GM23248 (cell line): ENCODE measurements at regions not wholly inside any gene's neighbourhood (a gene's known extent, or its start where the extent isn't known, plus 50 kb on each side); places are given as distances from the start of the nearest gene placed in this dataset.
A peak's percentile ranks its signal among the peaks of the same experiment; 100 is the strongest.

ENCODE experiments used
- DNase-seq: peaks from one replicate; pipeline ENCODE4 v3.0.0-alpha.2; 2015
- H2AFZ ChIP-seq: fragments of 200-600 bp; sonication (generic); 2 replicates; pipeline ENCODE4 v1.6.1; 2016; ENCODE audit warnings: antibody characterized with exemption
- H3F3A ChIP-seq: fragments of 200-600 bp; sonication (generic); 2 replicates; pipeline ENCODE4 v1.6.1; 2016; ENCODE audit warnings: mild to moderate bottlenecking, antibody characterized with exemption, mixed run types; ENCODE audit not compliant: insufficient read depth
- H3K27ac ChIP-seq: fragments of 200-600 bp; sonication (generic); 2 replicates; pipeline ENCODE4 v1.5.1; 2016; ENCODE audit warnings: mild to moderate bottlenecking
- H3K27me3 ChIP-seq: fragments of 200-600 bp; sonication (generic); replicated peaks from 2 replicates; pipeline ENCODE4 v1.6.1; 2016; ENCODE audit warnings: mild to moderate bottlenecking; ENCODE audit not compliant: insufficient read depth
- H3K36me3 ChIP-seq: fragments of 200-600 bp; sonication (generic); 2 replicates; pipeline ENCODE4 v1.6.1; 2016; ENCODE audit warnings: low read depth, mild to moderate bottlenecking
- H3K4me1 ChIP-seq: fragments of 200-600 bp; sonication (generic); 2 replicates; pipeline ENCODE4 v1.6.1; 2016; ENCODE audit warnings: mild to moderate bottlenecking; ENCODE audit not compliant: insufficient read depth
- H3K4me2 ChIP-seq: fragments of 200-600 bp; sonication (generic); one replicate; pipeline ENCODE4 v1.6.1; 2016; ENCODE audit warnings: mild to moderate bottlenecking; ENCODE audit not compliant: unreplicated experiment
- H3K4me3 ChIP-seq: fragments of 200-600 bp; sonication (generic); 2 replicates; pipeline ENCODE4 v1.5.1; 2016; ENCODE audit warnings: mild to moderate bottlenecking
- H3K79me2 ChIP-seq: fragments of 200-600 bp; sonication (generic); 2 replicates; pipeline ENCODE4 v1.6.1; 2016; ENCODE audit warnings: mild to moderate bottlenecking; ENCODE audit not compliant: insufficient read depth
- H3K9ac ChIP-seq: fragments of 200-600 bp; sonication (generic); 2 replicates; pipeline ENCODE4 v1.6.1; 2016; ENCODE audit warnings: mild to moderate bottlenecking
- H3K9me2 ChIP-seq: fragments of 200-600 bp; sonication (generic); 2 replicates; pipeline ENCODE4 v1.6.1; 2016; ENCODE audit warnings: mixed run types, mild to moderate bottlenecking, moderate library complexity; ENCODE audit not compliant: insufficient read depth
- H3K9me3 ChIP-seq: fragments of 200-600 bp; sonication (generic); one replicate; pipeline ENCODE4 v1.6.1; 2017; ENCODE audit warnings: low read depth
- H4K20me1 ChIP-seq: fragments of 200-600 bp; sonication (generic); 2 replicates; pipeline ENCODE4 v1.6.0; 2016; ENCODE audit not compliant: insufficient read depth
- EZH2 ChIP-seq: fragments of 200-600 bp; sonication (generic); IDR thresholded peaks from 2 replicates; pipeline ENCODE4 v1.6.1; 2018; ENCODE audit warnings: antibody characterized with exemption, mild to moderate bottlenecking; ENCODE audit not compliant: insufficient read depth, poor library complexity, severe bottlenecking
- EZH2phosphoT487 ChIP-seq: fragments of 200-600 bp; sonication (generic); IDR thresholded peaks from 2 replicates; pipeline ENCODE4 v1.6.1; 2018; ENCODE audit warnings: antibody characterized with exemption, moderate library complexity, mild to moderate bottlenecking, low read depth; ENCODE audit not compliant: insufficient read depth
- WGBS, 2 experiments: methylation state at CpG; one replicate each; pipeline ENCODE4 v1.1.6; 2015 to 2017; ENCODE audit warnings: low lambda C conversion rate in 2 of 2, low coverage in 1 of 2; ENCODE audit errors: missing lambda C conversion rate in 2 of 2; 5-methylcytosine and 5-hydroxymethylcytosine counted together
- in situ Hi-C: fragments of 300-500 bp; cut with MboI; formaldehyde crosslinking; loops from 2 replicates; pipeline ENCODE4 v1.15.0; 2020

DNA sequence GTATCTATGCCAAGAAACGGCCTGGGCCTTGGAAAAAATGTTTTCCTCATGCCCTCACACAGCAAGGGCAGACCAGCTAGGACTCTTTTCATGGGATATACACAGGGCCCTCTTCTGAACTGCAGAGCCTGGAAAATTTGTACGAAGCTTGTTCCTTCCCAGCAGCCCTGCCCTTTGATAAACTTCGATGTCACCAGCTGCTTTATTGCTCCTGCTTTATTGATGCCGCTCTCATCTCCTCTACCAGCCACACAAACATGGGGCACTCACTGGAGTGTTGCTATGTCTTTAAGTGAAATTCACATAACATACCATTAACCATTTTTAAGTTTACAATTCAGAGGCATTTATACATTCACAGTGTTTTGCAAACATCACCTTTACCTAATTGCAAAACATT, 197.9 kb downstream of the KTN1 start:
- Histone ChIP-seq H3K79me2 (no peaks in the 10 kb centered on the region), H3K27me3 (no peaks in the 10 kb centered on the region), H3K27ac (no peak overlapping the region), H3K4me3 (no peak overlapping the region), H3K36me3 (no peaks in the 10 kb centered on the region), H3K9ac (no peak overlapping the region), H2AFZ (no peak overlapping the region), H3K4me2 (no peak overlapping the region), H4K20me1 (no peaks in the 10 kb centered on the region), H3K9me3 (no peaks in the 10 kb centered on the region), H3K4me1 (no peaks in the 10 kb centered on the region), H3F3A (no peaks in the 10 kb centered on the region), H3K9me2 (no peaks in the 10 kb centered on the region)
- DNase-seq, result no peak
- 50 to 58% methylated on average over 4 of the region's 4 CpGs for WGBS, 2 experiments
- in situ Hi-C loops, result no loop called here
- no peak for TF ChIP-seq EZH2
- no peak for TF ChIP-seq EZH2phosphoT487

DNA sequence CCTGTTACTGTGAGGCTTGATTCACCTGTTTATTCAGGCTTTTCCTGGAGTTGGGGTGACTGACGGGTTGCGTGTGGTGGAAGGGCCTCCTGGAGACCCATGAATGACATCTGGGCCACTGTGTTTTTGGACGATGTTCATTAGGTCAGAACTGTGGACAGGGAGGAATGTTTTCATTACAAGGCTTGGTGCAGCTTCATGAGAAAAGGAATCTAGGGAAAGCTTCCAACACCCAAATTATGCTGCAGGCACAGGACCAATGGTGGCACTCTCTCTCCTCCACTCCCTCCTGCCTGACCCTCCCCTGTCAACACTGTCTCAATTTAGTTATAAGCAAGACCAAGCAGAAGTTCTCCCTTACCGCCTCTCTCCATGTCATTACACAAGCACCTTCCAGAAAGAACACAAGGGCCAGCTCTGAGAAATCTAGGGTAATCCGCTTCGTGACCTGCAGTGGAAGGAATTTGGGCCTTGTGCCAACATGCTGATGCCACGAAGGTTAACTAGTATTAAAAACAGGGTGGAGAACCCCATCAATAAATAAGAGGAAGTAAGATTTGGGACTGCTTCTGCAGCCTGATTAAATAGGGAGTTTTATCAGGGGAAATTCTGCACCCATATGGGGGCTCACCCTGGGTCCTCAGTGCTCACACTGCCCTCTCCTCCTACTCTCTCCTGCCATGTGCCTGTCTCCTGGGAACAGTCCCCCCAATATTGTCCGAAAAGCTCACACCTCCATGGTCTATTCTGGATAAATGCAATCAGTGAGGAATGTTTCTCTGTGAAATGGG, 200.3 kb downstream of the KTN1 start:
- 13 to 14% methylated on average over 8 of the region's 8 CpGs for WGBS, 2 experiments

DNA sequence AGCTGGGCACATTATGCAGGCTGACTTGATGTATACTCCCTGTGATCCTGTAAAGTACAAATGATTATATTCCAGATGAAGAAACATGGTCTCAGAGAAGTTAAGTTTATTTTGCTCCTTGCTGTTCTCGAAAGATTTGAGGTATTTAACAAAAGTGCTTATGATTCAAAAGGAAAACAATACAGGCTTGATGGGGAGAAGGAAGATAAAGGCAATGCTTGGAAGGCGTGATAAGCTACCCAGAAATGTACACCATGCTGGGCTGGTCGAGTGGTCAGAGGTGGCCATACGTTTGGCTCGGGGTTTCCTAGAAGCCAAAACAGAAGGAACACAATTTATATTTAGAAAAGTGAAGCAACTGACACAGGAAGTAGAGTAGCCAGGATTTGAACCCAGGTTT, 201.0 kb downstream of the KTN1 start:
- Histone ChIP-seq H3K4me2 (no peak overlapping the region), H3K36me3 (no peaks in the 10 kb centered on the region), H3K9ac (no peak overlapping the region), H3K27me3 (peaks cover 11% of the 10 kb centered on the region), H2AFZ (no peak overlapping the region), H3K4me3 (no peak overlapping the region), H3K79me2 (no peaks in the 10 kb centered on the region), H3K9me3 (no peaks in the 10 kb centered on the region), H3K9me2 (no peaks in the 10 kb centered on the region), H3F3A (no peaks in the 10 kb centered on the region), H3K27ac (no peak overlapping the region), H4K20me1 (no peaks in the 10 kb centered on the region), H3K4me1 (no peaks in the 10 kb centered on the region)
- DNase-seq, result no peak
- TF ChIP-seq EZH2phosphoT487, result no peak
- TF ChIP-seq EZH2, result no peak
- WGBS, 2 experiments, result 76 to 77% methylated on average over 5 of the region's 5 CpGs
- in situ Hi-C loops, result no loop called here

More for the DNA sequence above, 200.3 kb downstream of the KTN1 start:
- H3K9me2 ChIP-seq, result no peaks in the 10 kb centered on the region
- H3K79me2 ChIP-seq, result no peaks in the 10 kb centered on the region
- H3K4me3 ChIP-seq, result no peak overlapping the region
- in situ Hi-C loops, result no loop called here
- H3K9me3 ChIP-seq, result no peaks in the 10 kb centered on the region
- no peak overlapping the region for H3K9ac ChIP-seq
- H2AFZ ChIP-seq, result no peak overlapping the region
- H3K4me1 ChIP-seq, result no peaks in the 10 kb centered on the region
- no peak for TF ChIP-seq EZH2phosphoT487
- no peak for TF ChIP-seq EZH2
- no peak overlapping the region for H3K27ac ChIP-seq
- no peaks in the 10 kb centered on the region for H4K20me1 ChIP-seq
- H3F3A ChIP-seq, result no peaks in the 10 kb centered on the region
- peaks cover 9% of the 10 kb centered on the region for H3K27me3 ChIP-seq
- peak; percentile 72 for DNase-seq
- no peaks in the 10 kb centered on the region for H3K36me3 ChIP-seq
- H3K4me2 ChIP-seq, result no peak overlapping the region

DNA sequence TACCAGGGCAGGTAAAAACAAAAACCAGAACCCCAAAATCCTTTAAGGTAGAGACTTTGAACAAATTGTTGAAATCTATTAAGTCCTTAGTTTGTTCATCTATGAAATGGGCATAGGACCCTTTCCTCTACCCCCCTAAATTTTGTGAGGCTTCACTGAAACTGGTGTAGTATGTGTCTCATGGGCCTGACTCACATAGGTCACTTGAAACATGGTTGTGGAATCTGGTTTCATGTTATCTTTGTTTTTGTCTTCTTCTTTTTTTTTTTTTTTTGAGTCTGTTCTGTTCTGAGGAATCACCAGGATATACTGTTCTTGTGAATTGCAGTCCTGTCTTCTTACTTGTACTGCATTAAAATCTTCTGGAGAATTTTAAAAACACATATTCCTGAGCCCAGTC, 202.2 kb downstream of the KTN1 start:
- DNase-seq, result no peak

DNA sequence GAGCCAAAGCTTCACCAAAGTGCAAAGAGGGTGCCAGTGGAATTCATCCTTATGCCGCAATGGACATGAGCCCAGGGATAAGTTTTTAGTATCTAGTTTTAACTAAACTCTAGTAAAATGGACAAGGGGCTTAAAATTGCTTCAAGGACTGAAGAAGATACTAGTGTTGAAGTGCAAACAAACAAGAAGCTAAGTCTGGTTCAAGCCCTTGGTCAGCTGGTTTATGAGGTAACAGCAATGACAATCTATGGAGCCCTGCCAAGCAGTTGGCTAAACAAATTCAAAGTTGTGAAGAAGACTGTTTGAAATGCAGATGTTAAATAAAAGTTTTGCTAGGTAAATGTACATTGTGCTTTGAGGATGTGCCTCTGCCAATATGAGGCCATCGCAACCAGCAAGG, 209.4 kb downstream of the KTN1 start:
- DNase-seq, result peak; percentile 12
- Histone ChIP-seq H3F3A (no peaks in the 10 kb centered on the region), H2AFZ (no peak overlapping the region), H3K79me2 (no peaks in the 10 kb centered on the region), H3K4me2 (no peak overlapping the region), H3K36me3 (no peaks in the 10 kb centered on the region), H3K4me3 (no peak overlapping the region), H3K27ac (no peak overlapping the region), H3K4me1 (no peaks in the 10 kb centered on the region; the same call in 1 of the 2 replicates), H3K9me2 (no peaks in the 10 kb centered on the region), H4K20me1 (no peaks in the 10 kb centered on the region), H3K9me3 (no peaks in the 10 kb centered on the region), H3K27me3 (peaks cover 5% of the 10 kb centered on the region), H3K9ac (no peak overlapping the region)
- TF ChIP-seq EZH2phosphoT487 (no peak), EZH2 (no peak)
- in situ Hi-C loops, result no loop called here
- WGBS, 2 experiments, result 89 to 92% methylated on average over 2 of the region's 2 CpGs

More for the DNA sequence above, 202.2 kb downstream of the KTN1 start:
- Histone ChIP-seq H3K9me3 (no peaks in the 10 kb centered on the region), H3K27me3 (peaks cover 11% of the 10 kb centered on the region), H3K4me3 (no peak overlapping the region), H3K79me2 (no peaks in the 10 kb centered on the region), H3K9ac (no peak overlapping the region), H3K4me1 (no peaks in the 10 kb centered on the region), H3K27ac (no peak overlapping the region), H3F3A (no peaks in the 10 kb centered on the region), H2AFZ (no peak overlapping the region), H3K4me2 (no peak overlapping the region), H4K20me1 (no peaks in the 10 kb centered on the region), H3K9me2 (no peaks in the 10 kb centered on the region), H3K36me3 (no peaks in the 10 kb centered on the region)
- in situ Hi-C loops, result no loop called here
- no peak for TF ChIP-seq EZH2
